ENCODE measurements at regions not wholly inside any gene's neighbourhood (a gene's known extent, or its start where the extent isn't known, plus 50 kb on each side); places are given as distances from the start of the nearest gene placed in this dataset.

DNA sequence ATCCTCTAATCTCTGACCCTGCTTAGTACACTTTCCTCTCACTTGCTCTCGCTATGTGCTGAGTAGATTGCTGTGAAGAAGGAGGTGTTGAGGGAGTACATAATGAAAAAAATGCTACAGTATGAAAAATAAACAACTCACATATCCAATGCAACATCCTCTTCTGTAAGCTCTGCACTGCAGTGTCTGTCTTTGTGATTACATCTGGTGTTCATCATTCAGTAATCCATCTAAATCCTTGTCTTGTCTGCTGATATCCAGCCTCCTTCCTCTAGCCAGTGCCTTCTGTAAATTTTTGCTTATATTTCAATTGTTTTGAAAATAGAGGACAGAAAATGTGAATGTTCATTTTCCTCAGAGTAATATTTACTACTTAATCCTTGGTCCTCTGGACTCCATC, 57.4 kb upstream of the CDH12 start:
- Histone ChIP-seq H3K4me3 (ENCODE audit: low read depth, low read length) (no peak overlapping the region), H2AFZ (ENCODE audit: low read length, unreplicated experiment) (no peak overlapping the region), H3K4me1 (ENCODE audit: control insufficient read depth, insufficient read depth, low read length, unreplicated experiment) (no peaks in the 10 kb centered on the region), H3K36me3 (ENCODE audit: insufficient read depth, low read length) (no peaks in the 10 kb centered on the region), H3K27me3 (ENCODE audit: insufficient read depth, low read length) (no peaks in the 10 kb centered on the region), H3K27ac (ENCODE audit: low read depth, low read length) (no peak overlapping the region), H3K79me2 (ENCODE audit: control insufficient read depth, insufficient read depth, low read length, unreplicated experiment) (no peaks in the 10 kb centered on the region)

DNA sequence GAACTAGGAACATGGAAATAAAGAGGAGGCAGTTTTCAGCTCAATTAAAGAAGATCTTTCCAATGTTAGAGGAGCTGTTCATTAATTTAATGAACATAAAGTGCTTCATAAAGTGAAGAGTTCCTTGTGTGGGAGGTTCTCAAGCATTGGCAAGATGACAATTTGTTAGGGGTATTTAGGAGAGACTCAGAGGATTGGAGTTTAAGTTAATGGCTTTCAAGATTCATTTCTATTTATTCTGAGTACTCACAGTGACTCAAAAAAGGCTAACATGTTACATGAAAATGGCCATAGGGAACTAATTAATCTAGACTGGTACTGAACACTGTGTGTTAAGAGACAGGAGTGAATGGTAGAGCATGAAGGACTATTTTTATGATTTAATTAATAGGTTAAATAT, 55.4 kb upstream of the CDH12 start:
- no peaks in the 10 kb centered on the region for H3K79me2 ChIP-seq (ENCODE audit: control insufficient read depth, insufficient read depth, low read length, unreplicated experiment)
- no peak overlapping the region for H2AFZ ChIP-seq (ENCODE audit: low read length, unreplicated experiment)
- no peaks in the 10 kb centered on the region for H3K4me1 ChIP-seq (ENCODE audit: control insufficient read depth, insufficient read depth, low read length, unreplicated experiment)
- H3K36me3 ChIP-seq (ENCODE audit: insufficient read depth, low read length), result no peaks in the 10 kb centered on the region
- H3K27ac ChIP-seq (ENCODE audit: low read depth, low read length), result no peak overlapping the region
- H3K27me3 ChIP-seq (ENCODE audit: insufficient read depth, low read length), result no peaks in the 10 kb centered on the region
- no peak overlapping the region for H3K4me3 ChIP-seq (ENCODE audit: low read depth, low read length)

DNA sequence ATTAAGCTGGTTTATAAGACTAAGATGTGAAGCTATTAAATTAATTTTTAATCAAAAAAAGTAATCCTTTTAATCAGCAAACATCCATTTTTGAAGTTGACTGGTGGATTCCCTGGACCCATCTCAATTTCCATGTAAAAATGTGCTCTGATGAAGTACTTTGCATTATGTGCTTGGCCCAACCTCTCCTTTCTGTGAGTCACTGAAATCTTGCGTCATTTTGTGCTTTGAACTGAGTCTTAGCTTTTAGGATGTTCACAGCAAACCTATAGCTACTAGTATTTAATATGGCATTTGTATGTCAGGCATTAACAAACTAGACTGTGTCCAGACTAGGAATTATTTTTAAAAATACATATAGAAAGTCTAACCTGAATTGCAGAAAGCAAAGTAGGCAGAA, 55.0 kb upstream of the CDH12 start:
- H3K27ac ChIP-seq (ENCODE audit: low read depth, low read length), result no peak overlapping the region
- no peak overlapping the region for H2AFZ ChIP-seq (ENCODE audit: low read length, unreplicated experiment)
- no peaks in the 10 kb centered on the region for H3K4me1 ChIP-seq (ENCODE audit: control insufficient read depth, insufficient read depth, low read length, unreplicated experiment)

More for the DNA sequence above, 55.0 kb upstream of the CDH12 start:
- no peaks in the 10 kb centered on the region for H3K36me3 ChIP-seq (ENCODE audit: insufficient read depth, low read length)
- no peaks in the 10 kb centered on the region for H3K27me3 ChIP-seq (ENCODE audit: insufficient read depth, low read length)
- no peaks in the 10 kb centered on the region for H3K79me2 ChIP-seq (ENCODE audit: control insufficient read depth, insufficient read depth, low read length, unreplicated experiment)
- H3K4me3 ChIP-seq (ENCODE audit: low read depth, low read length), result no peak overlapping the region
